Left ventricle myocardium inferior (tissue), 1 donor: ENCODE measurements at regions not wholly inside any gene's neighbourhood (a gene's known extent, or its start where the extent isn't known, plus 50 kb on each side); places are given as distances from the start of the nearest gene placed in this dataset.

ENCODE experiments used
- DNase-seq: peaks from one replicate; pipeline ENCODE4 v3.0.0-alpha.2; 2020
- H3K27ac ChIP-seq: fragments of 200-600 bp; replicated peaks from 2 replicates; pipeline ENCODE4 v1.8.0; 2021
- H3K27me3 ChIP-seq: fragments of 200-600 bp; 2 replicates; pipeline ENCODE4 v1.8.0; 2021; ENCODE audit warnings: low read depth
- H3K36me3 ChIP-seq: fragments of 200-600 bp; 2 replicates; pipeline ENCODE4 v1.8.0; 2021
- H3K4me1 ChIP-seq: fragments of 200-600 bp; 2 replicates; pipeline ENCODE4 v1.8.0; 2021
- H3K4me3 ChIP-seq: fragments of 200-600 bp; 2 replicates; pipeline ENCODE4 v1.8.0; 2021; ENCODE audit warnings: mild to moderate bottlenecking, moderate library complexity
- H3K9me3 ChIP-seq: fragments of 200-600 bp; replicated peaks from 2 replicates; pipeline ENCODE4 v1.8.0; 2021
- CTCF ChIP-seq: fragments of 200-600 bp; IDR thresholded peaks from 2 replicates; pipeline ENCODE4 v1.8.0; 2021; ENCODE audit warnings: antibody characterized with exemption, mild to moderate bottlenecking, borderline replicate concordance
- intact Hi-C: fragments of 100-400 bp; cut with micrococcal nuclease; formaldehyde crosslinking; loops from one replicate; pipeline ENCODE4 v1.11.0; 2022
- donor health status: DM: no; HTN: yes; CAD: no; lungs with severe emphysema.

GRCh38 chr2:8263901-8264300 is 418.0 kb upstream of the ID2 start:
- H3K36me3 ChIP-seq: no peaks in the 10 kb centered on the region
- no peak overlapping the region for H3K4me3 ChIP-seq
- TF ChIP-seq CTCF: no peak
- H3K27me3 ChIP-seq: no peaks in the 10 kb centered on the region
- no peaks in the 10 kb centered on the region for H3K9me3 ChIP-seq
- peaks cover 15% of the 10 kb centered on the region for H3K4me1 ChIP-seq
- no peak for DNase-seq
- no peak overlapping the region for H3K27ac ChIP-seq
- intact Hi-C loops: no loop called here

- Histone ChIP-seq H3K36me3 (no peaks in the 10 kb centered on the region), H3K27ac (no peak overlapping the region), H3K9me3 (no peaks in the 10 kb centered on the region), H3K4me3 (no peak overlapping the region), H3K4me1 (peaks cover 17% of the 10 kb centered on the region), H3K27me3 (no peaks in the 10 kb centered on the region)
- TF ChIP-seq CTCF: no peak
- intact Hi-C loops: no loop called here
- DNase-seq: no peak
Measured at GRCh38 chr2:8264981-8265380, 416.9 kb upstream of the ID2 start.

DNA sequence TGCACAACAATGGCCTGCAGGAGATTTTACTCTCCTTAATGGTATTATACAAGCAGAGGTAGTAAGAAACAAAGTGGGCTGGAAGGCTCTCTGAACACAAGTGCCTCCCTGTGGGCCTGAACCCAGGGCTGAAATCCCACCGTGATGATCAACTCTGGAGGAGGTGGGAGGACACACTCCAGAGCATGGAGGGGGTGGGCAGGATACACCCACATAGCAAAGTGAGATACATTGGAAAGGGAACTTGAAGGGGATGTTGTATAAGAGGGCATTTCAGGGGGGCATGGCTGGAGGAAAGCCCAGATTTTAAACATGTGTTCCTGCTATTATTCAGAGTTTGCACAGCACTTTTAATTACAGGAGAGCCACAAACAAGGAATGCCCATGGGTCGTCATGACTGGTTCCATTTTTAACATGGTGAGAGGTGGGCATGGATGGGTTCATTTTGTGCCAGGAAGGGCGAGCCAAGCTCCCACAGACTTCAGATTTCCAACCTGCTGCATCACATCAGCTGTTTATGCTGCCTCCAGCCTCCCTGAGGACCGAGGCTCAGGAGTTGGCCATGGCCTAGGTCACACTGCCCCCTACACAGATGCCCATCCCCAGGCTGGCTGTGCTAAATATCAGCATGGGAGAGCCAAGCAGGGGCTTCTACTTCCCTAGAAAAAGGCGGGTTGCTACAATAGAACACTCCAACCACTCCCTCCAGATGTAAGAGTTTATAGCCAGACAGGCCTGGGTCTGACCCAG is 416.2 kb upstream of the ID2 start:
- H3K9me3 ChIP-seq: no peaks in the 10 kb centered on the region
- intact Hi-C loops: no loop called here
- no peaks in the 10 kb centered on the region for H3K36me3 ChIP-seq
- H3K27ac ChIP-seq: no peak overlapping the region
- peaks cover 17% of the 10 kb centered on the region for H3K4me1 ChIP-seq
- DNase-seq: no peak
- no peaks in the 10 kb centered on the region for H3K27me3 ChIP-seq
- no peak for TF ChIP-seq CTCF
- H3K4me3 ChIP-seq: no peak overlapping the region

DNA sequence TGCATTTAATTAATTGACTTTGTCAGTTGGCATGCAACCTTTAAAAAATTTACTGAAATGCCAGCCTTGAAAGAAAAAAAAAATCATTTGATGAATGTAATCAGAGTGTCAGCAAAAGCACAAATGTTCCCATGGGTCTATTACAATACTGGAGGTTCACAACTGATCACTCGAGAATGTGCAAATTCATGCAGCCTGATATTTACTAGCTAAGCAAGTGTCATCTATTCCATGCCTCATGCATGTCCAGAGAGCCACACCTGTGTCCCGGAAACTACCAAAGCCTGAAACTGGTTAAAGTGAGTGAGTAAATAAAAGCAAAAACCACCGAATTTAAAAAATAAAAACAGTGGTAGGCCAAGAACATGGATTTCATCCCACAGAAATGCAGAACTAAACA is 415.3 kb upstream of the ID2 start:
- no peaks in the 10 kb centered on the region for H3K36me3 ChIP-seq
- no peak for TF ChIP-seq CTCF
- DNase-seq: no peak
- H3K4me3 ChIP-seq: no peak overlapping the region
- intact Hi-C loops: no loop called here
- no peaks in the 10 kb centered on the region for H3K9me3 ChIP-seq
- H3K27me3 ChIP-seq: no peaks in the 10 kb centered on the region
- peaks cover 17% of the 10 kb centered on the region for H3K4me1 ChIP-seq
- no peak overlapping the region for H3K27ac ChIP-seq

GRCh38 chr2:8267048-8267447 is 414.8 kb upstream of the ID2 start:
- H3K27me3 ChIP-seq: no peaks in the 10 kb centered on the region
- no peaks in the 10 kb centered on the region for H3K36me3 ChIP-seq
- no peaks in the 10 kb centered on the region for H3K9me3 ChIP-seq
- DNase-seq: no peak
- no peak overlapping the region for H3K27ac ChIP-seq
- H3K4me1 ChIP-seq: peaks cover 17% of the 10 kb centered on the region
- H3K4me3 ChIP-seq: no peak overlapping the region
- intact Hi-C loops: no loop called here
- no peak for TF ChIP-seq CTCF
